Panc1 (cell line): ENCODE measurements at regions not wholly inside any gene's neighbourhood (a gene's known extent, or its start where the extent isn't known, plus 50 kb on each side); places are given as distances from the start of the nearest gene placed in this dataset.

Experiments
- ATAC-seq: fragments of 200-7000 bp; cut with Tn5 transposase; 2 replicates; pipeline ENCODE4 v1.9.1; 2020; ENCODE audit warnings: mild to moderate bottlenecking, moderate library complexity
- BruUV-seq: library from RNA; stranded (reverse); fragments of 400-500 nt; replicated peaks from 2 replicates; lab custom pipeline; 2021; lab: Mats Ljungman, UMichigan
- CTCF ChIA-PET: fragments of 300-600 bp; sonication (Branson Sonifier 250); formaldehyde crosslinking; loops from one replicate; lab custom pipeline; 2022; ENCODE audit warnings: antibody characterized with exemption; lab: Charles Lee
- POLR2A ChIA-PET: fragments of 300-600 bp; sonication (Branson Sonifier 250); formaldehyde crosslinking; loops from one replicate; lab custom pipeline; 2022; ENCODE audit warnings: antibody characterized with exemption; lab: Charles Lee
- DNase-seq: peaks from one replicate; pipeline ENCODE4 v3.0.0-alpha.2; 2010; ENCODE audit warnings: low read depth, low spot score
- H3K27ac ChIP-seq: 2 replicates; pipeline ENCODE4 v1.5.1; 2011; ENCODE audit warnings: mild to moderate bottlenecking, low read length, inconsistent platforms
- H3K27me3 ChIP-seq: fragments of 200-500 bp; sonication (Bioruptor generic); 2 replicates; pipeline ENCODE4 v1.6.0; 2014; ENCODE audit warnings: low read length, inconsistent platforms; ENCODE audit not compliant: control insufficient read depth, insufficient read depth
- H3K36me3 ChIP-seq: fragments of 200-500 bp; sonication (Bioruptor generic); 2 replicates; pipeline ENCODE4 v1.5.1; 2014; ENCODE audit warnings: inconsistent platforms, mild to moderate bottlenecking, low read length, moderate library complexity; ENCODE audit not compliant: control insufficient read depth, insufficient read depth
- H3K4me1 ChIP-seq: 2 replicates; pipeline ENCODE4 v1.5.1; 2011; ENCODE audit warnings: inconsistent platforms, mild to moderate bottlenecking, low read length, moderate library complexity; ENCODE audit not compliant: control insufficient read depth, insufficient read depth
- H3K4me3 ChIP-seq, 2 experiments: 2 replicates each; pipeline ENCODE4 v1.5.1; 2011 to 2012; ENCODE audit warnings: low read depth in 2 of 2, low read length in 2 of 2, mild to moderate bottlenecking in 2 of 2, inconsistent platforms in 1 of 2, moderate library complexity in 1 of 2
- H3K9me3 ChIP-seq: fragments of 200-500 bp; sonication (Bioruptor generic); 2 replicates; pipeline ENCODE4 v1.5.1; 2014; ENCODE audit warnings: low read depth, mild to moderate bottlenecking, inconsistent platforms, low read length, moderate library complexity; ENCODE audit not compliant: control insufficient read depth, insufficient read depth
- POLR2AphosphoS5 ChIP-seq: IDR thresholded peaks from 2 replicates; pipeline ENCODE4 v1.6.1; 2012; ENCODE audit warnings: mild to moderate bottlenecking, low read depth, low read length, moderate library complexity
- SIN3A ChIP-seq: IDR thresholded peaks from 2 replicates; pipeline ENCODE4 v1.6.1; 2012; ENCODE audit warnings: low read depth, mild to moderate bottlenecking, low read length, moderate library complexity, borderline replicate concordance; ENCODE audit not compliant: insufficient read depth
- TCF7L2 ChIP-seq: IDR thresholded peaks from 2 replicates; pipeline ENCODE4 v1.6.1; 2011; ENCODE audit warnings: mild to moderate bottlenecking, low read depth, low read length, inconsistent platforms
- in situ Hi-C: cut with HindIII; loops from 2 replicates; pipeline ENCODE4 v1.10.0; 2016; ENCODE audit warnings: low sequenced_read_pairs, low pct_unique_long_range_greater_than_20kb
- intact Hi-C: fragments of 100-400 bp; cut with micrococcal nuclease; formaldehyde crosslinking; loops from one replicate; pipeline ENCODE4 v1.10.0; 2022; ENCODE audit not compliant: unreplicated experiment
- TF ChIP-seq, protein P1 (sequence below), 2 experiments: IDR thresholded peaks; 2 replicates each; pipeline ENCODE4 v1.6.1; 2011 to 2012; ENCODE audit warnings: low read depth in 2 of 2, control low read depth in 1 of 2, low read length in 1 of 2, mild to moderate bottlenecking in 1 of 2, moderate library complexity in 1 of 2; ENCODE audit not compliant: insufficient read depth in 1 of 2
- TF ChIP-seq, protein P2 (sequence below): fragments of 450-650 bp; IDR thresholded peaks from 2 replicates; pipeline ENCODE4 v1.5.1; 2017; ENCODE audit warnings: mild to moderate bottlenecking

DNA sequence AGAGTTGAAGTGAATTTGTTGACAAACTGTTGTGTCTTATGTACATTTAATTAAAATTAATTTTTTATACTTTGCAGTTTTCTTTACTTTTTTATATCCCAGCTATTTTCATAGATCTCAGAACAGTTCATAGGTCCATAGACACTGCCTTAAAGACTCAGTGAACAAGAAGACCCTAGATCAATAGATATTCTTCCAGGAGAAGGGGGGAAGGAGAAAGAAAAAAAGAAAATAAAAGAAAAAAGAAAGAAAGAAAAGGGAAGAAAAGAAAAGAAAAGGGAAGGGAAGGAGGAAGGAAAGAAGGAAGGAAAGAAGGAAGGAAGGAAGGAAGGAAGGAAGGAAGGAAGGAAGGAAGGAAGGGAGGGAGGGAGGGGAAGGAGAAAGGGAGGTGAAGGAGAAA, 130.8 kb downstream of the MAFB start:
- TF ChIP-seq, protein P1, sequence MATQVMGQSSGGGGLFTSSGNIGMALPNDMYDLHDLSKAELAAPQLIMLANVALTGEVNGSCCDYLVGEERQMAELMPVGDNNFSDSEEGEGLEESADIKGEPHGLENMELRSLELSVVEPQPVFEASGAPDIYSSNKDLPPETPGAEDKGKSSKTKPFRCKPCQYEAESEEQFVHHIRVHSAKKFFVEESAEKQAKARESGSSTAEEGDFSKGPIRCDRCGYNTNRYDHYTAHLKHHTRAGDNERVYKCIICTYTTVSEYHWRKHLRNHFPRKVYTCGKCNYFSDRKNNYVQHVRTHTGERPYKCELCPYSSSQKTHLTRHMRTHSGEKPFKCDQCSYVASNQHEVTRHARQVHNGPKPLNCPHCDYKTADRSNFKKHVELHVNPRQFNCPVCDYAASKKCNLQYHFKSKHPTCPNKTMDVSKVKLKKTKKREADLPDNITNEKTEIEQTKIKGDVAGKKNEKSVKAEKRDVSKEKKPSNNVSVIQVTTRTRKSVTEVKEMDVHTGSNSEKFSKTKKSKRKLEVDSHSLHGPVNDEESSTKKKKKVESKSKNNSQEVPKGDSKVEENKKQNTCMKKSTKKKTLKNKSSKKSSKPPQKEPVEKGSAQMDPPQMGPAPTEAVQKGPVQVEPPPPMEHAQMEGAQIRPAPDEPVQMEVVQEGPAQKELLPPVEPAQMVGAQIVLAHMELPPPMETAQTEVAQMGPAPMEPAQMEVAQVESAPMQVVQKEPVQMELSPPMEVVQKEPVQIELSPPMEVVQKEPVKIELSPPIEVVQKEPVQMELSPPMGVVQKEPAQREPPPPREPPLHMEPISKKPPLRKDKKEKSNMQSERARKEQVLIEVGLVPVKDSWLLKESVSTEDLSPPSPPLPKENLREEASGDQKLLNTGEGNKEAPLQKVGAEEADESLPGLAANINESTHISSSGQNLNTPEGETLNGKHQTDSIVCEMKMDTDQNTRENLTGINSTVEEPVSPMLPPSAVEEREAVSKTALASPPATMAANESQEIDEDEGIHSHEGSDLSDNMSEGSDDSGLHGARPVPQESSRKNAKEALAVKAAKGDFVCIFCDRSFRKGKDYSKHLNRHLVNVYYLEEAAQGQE (IDR thresholded peaks at IDR 0.05; ENCODE audit: insufficient read depth in 1 of 2, low read depth in 2 of 2, low read length in 1 of 2) = no peak
- TF ChIP-seq, protein P2, sequence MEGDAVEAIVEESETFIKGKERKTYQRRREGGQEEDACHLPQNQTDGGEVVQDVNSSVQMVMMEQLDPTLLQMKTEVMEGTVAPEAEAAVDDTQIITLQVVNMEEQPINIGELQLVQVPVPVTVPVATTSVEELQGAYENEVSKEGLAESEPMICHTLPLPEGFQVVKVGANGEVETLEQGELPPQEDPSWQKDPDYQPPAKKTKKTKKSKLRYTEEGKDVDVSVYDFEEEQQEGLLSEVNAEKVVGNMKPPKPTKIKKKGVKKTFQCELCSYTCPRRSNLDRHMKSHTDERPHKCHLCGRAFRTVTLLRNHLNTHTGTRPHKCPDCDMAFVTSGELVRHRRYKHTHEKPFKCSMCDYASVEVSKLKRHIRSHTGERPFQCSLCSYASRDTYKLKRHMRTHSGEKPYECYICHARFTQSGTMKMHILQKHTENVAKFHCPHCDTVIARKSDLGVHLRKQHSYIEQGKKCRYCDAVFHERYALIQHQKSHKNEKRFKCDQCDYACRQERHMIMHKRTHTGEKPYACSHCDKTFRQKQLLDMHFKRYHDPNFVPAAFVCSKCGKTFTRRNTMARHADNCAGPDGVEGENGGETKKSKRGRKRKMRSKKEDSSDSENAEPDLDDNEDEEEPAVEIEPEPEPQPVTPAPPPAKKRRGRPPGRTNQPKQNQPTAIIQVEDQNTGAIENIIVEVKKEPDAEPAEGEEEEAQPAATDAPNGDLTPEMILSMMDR = no peak
- TF ChIP-seq SIN3A (no peak), POLR2AphosphoS5 (no peak), TCF7L2 (no peak)
- Histone ChIP-seq H3K27me3 (no peaks in the 10 kb centered on the region), H3K27ac (no peak overlapping the region), H3K36me3 (no peaks in the 10 kb centered on the region), H3K9me3 (no peaks in the 10 kb centered on the region), H3K4me3 (no peak overlapping the region), H3K4me1 (no peaks in the 10 kb centered on the region)
- ChIA-PET CTCF (no interaction called here), POLR2A (no interaction called here)
- in situ Hi-C loops = no loop called here
- intact Hi-C loops = no loop called here
- ATAC-seq = no peak
- BruUV-seq = no TSS peak
- no peak for DNase-seq

DNA sequence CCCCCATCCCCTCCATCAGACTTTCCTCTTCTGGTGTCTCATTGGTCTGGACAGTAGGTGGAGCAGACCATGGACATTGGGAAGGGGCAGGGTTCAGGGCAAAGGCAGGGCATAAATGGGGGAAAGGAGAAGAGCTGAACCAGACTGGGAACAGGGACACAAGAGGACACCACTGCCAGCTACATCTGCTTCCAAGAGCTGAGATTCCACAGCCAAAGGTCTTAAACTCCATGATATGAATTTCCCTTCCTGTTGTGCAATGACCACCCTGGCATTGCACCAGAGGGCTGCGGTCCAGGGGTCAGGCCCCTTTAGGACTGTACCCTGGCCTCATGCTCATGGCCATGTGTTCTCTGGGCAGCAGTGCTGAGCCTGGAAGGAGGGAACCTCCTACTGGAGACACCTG, 137.9 kb downstream of the MAFB start:
- in situ Hi-C loops = no loop called here
- ATAC-seq = no peak
- no peak overlapping the region for H3K4me3 ChIP-seq
- intact Hi-C loops = no loop called here
- TF ChIP-seq SIN3A (no peak), TCF7L2 (no peak), POLR2AphosphoS5 (no peak)
- TF ChIP-seq, protein P2 = no peak
- TF ChIP-seq, protein P1 (IDR thresholded peaks at IDR 0.05; ENCODE audit: insufficient read depth in 1 of 2, low read depth in 2 of 2, low read length in 1 of 2) = no peak
- DNase-seq = no peak
- no peaks in the 10 kb centered on the region for H3K4me1 ChIP-seq
- ChIA-PET CTCF (no interaction called here), POLR2A (no interaction called here)
- H3K27me3 ChIP-seq = no peaks in the 10 kb centered on the region
- H3K27ac ChIP-seq = no peak overlapping the region
- H3K9me3 ChIP-seq = no peaks in the 10 kb centered on the region
- no peaks in the 10 kb centered on the region for H3K36me3 ChIP-seq
- BruUV-seq = no TSS peak
